Neural cell (in vitro differentiated cells): ENCODE measurements at regions not wholly inside any gene's neighbourhood (a gene's known extent, or its start where the extent isn't known, plus 50 kb on each side); places are given as distances from the start of the nearest gene placed in this dataset.

ENCODE experiments used
- H2AFZ ChIP-seq: fragments of 200-600, 300-800 bp; sonication (generic), shearing (Covaris generic); 2 replicates; pipeline ENCODE4 v1.6.0; 2014; ENCODE audit warnings: low read depth, mild to moderate bottlenecking, antibody characterized with exemption, low read length, moderate library complexity
- H3F3A ChIP-seq: fragments of 200-600 bp; shearing (Covaris generic); 2 replicates; pipeline ENCODE4 v1.6.1; 2016; ENCODE audit warnings: mild to moderate bottlenecking, moderate library complexity, mixed read lengths, antibody characterized with exemption, low read length; ENCODE audit not compliant: insufficient read depth, poor library complexity, severe bottlenecking
- H3K27ac ChIP-seq: fragments of 200-600, 300-800 bp; sonication (generic), shearing (Covaris generic); 2 replicates; pipeline ENCODE4 v1.5.1; 2014; ENCODE audit warnings: mild to moderate bottlenecking, low read length, moderate library complexity
- H3K27me3 ChIP-seq: fragments of 300-800, 200-600 bp; sonication (generic), shearing (Covaris generic); 2 replicates; pipeline ENCODE4 v1.6.0; 2014; ENCODE audit warnings: mild to moderate bottlenecking, low read depth, low read length, moderate library complexity; ENCODE audit not compliant: insufficient read depth
- H3K36me3 ChIP-seq: fragments of 300-800, 200-600 bp; sonication (generic), shearing (Covaris generic); 2 replicates; pipeline ENCODE4 v1.5.1; 2014; ENCODE audit warnings: mild to moderate bottlenecking, antibody characterized with exemption, low read length, moderate library complexity; ENCODE audit not compliant: insufficient read depth
- H3K4me2 ChIP-seq: fragments of 300-800, 200-600 bp; sonication (generic), shearing (Covaris generic); 2 replicates; pipeline ENCODE4 v1.6.0; 2014; ENCODE audit warnings: mild to moderate bottlenecking, low read length
- H3K4me3 ChIP-seq: fragments of 300-800, 200-600 bp; sonication (generic), shearing (Covaris generic); 2 replicates; pipeline ENCODE4 v1.5.1; 2014; ENCODE audit warnings: mild to moderate bottlenecking, low read length, moderate library complexity
- H3K79me2 ChIP-seq: fragments of 200-600 bp; shearing (Covaris generic); replicated peaks from 2 replicates; pipeline ENCODE4 v1.6.0; 2014; ENCODE audit warnings: mild to moderate bottlenecking, low read length, moderate library complexity; ENCODE audit not compliant: insufficient read depth
- H3K9ac ChIP-seq: fragments of 300-800, 200-600 bp; sonication (generic), shearing (Covaris generic); 2 replicates; pipeline ENCODE4 v1.6.1; 2016; ENCODE audit warnings: mild to moderate bottlenecking, low read length, mixed read lengths
- H3K9me2 ChIP-seq: fragments of 200-600 bp; shearing (Covaris generic); 2 replicates; pipeline ENCODE4 v1.6.1; 2016; ENCODE audit warnings: mild to moderate bottlenecking, low read length, mixed read lengths; ENCODE audit not compliant: insufficient read depth
- H3K9me3 ChIP-seq: fragments of 200-600, 300-800 bp; sonication (generic), shearing (Covaris generic); 2 replicates; pipeline ENCODE4 v1.6.1; 2016; ENCODE audit warnings: mild to moderate bottlenecking, mixed run types, low read length, moderate library complexity, mixed read lengths
- H4K20me1 ChIP-seq: fragments of 200-600 bp; shearing (Covaris generic); 2 replicates; pipeline ENCODE4 v1.6.1; 2016; ENCODE audit warnings: mild to moderate bottlenecking, mixed run types; ENCODE audit not compliant: insufficient read depth
- EP300 ChIP-seq: fragments of 450-650 bp; conservative IDR thresholded peaks from 2 replicates; pipeline ENCODE4 v1.6.1; 2014; ENCODE audit warnings: antibody characterized with exemption, mild to moderate bottlenecking, moderate library complexity; ENCODE audit not compliant: poor library complexity, severe bottlenecking
- EZH2 ChIP-seq: fragments of 200-600, 300-800 bp; shearing (Covaris generic), sonication (generic); IDR thresholded peaks from 2 replicates; pipeline ENCODE4 v1.6.1; 2014; ENCODE audit warnings: antibody characterized with exemption, low read length, borderline replicate concordance, mild to moderate bottlenecking; ENCODE audit not compliant: insufficient read depth, poor library complexity, severe bottlenecking
- MXI1 ChIP-seq: fragments of 450-650 bp; conservative IDR thresholded peaks from 2 replicates; pipeline ENCODE4 v1.6.1; 2014; ENCODE audit warnings: antibody characterized with exemption, mild to moderate bottlenecking; ENCODE audit not compliant: poor library complexity, severe bottlenecking
- POLR2AphosphoS5 ChIP-seq: IDR thresholded peaks from 2 replicates; pipeline ENCODE4 v1.6.1; 2012
- RAD21 ChIP-seq: fragments of 450-650 bp; conservative IDR thresholded peaks from 2 replicates; pipeline ENCODE4 v1.6.1; 2014; ENCODE audit warnings: antibody characterized with exemption, mild to moderate bottlenecking, moderate library complexity
- SMC3 ChIP-seq: fragments of 450-650 bp; conservative IDR thresholded peaks from 2 replicates; pipeline ENCODE4 v1.6.1; 2014; ENCODE audit warnings: antibody characterized with exemption, mild to moderate bottlenecking, moderate library complexity; ENCODE audit not compliant: poor library complexity
- TAF1 ChIP-seq: IDR thresholded peaks from 2 replicates; pipeline ENCODE4 v1.6.1; 2012; ENCODE audit warnings: low read depth
- TF ChIP-seq, protein P1 (sequence below): IDR thresholded peaks from 2 replicates; pipeline ENCODE4 v1.6.1; 2012; ENCODE audit warnings: borderline replicate concordance
- TF ChIP-seq, protein P2 (sequence below): fragments of 450-650 bp; IDR thresholded peaks from 2 replicates; pipeline ENCODE4 v1.5.1; 2014; ENCODE audit warnings: antibody characterized with exemption, mild to moderate bottlenecking, moderate library complexity; ENCODE audit not compliant: poor library complexity, severe bottlenecking

GRCh38 chr6:10082385-10082784 lies 332.5 kb downstream of the TFAP2A start:
- TF ChIP-seq TAF1 (no peak), EZH2 (no peak), SMC3 (no peak), RAD21 (no peak), POLR2AphosphoS5 (no peak), EP300 (no peak), MXI1 (no peak)
- TF ChIP-seq, protein P1, sequence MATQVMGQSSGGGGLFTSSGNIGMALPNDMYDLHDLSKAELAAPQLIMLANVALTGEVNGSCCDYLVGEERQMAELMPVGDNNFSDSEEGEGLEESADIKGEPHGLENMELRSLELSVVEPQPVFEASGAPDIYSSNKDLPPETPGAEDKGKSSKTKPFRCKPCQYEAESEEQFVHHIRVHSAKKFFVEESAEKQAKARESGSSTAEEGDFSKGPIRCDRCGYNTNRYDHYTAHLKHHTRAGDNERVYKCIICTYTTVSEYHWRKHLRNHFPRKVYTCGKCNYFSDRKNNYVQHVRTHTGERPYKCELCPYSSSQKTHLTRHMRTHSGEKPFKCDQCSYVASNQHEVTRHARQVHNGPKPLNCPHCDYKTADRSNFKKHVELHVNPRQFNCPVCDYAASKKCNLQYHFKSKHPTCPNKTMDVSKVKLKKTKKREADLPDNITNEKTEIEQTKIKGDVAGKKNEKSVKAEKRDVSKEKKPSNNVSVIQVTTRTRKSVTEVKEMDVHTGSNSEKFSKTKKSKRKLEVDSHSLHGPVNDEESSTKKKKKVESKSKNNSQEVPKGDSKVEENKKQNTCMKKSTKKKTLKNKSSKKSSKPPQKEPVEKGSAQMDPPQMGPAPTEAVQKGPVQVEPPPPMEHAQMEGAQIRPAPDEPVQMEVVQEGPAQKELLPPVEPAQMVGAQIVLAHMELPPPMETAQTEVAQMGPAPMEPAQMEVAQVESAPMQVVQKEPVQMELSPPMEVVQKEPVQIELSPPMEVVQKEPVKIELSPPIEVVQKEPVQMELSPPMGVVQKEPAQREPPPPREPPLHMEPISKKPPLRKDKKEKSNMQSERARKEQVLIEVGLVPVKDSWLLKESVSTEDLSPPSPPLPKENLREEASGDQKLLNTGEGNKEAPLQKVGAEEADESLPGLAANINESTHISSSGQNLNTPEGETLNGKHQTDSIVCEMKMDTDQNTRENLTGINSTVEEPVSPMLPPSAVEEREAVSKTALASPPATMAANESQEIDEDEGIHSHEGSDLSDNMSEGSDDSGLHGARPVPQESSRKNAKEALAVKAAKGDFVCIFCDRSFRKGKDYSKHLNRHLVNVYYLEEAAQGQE: no peak
- TF ChIP-seq, protein P2, sequence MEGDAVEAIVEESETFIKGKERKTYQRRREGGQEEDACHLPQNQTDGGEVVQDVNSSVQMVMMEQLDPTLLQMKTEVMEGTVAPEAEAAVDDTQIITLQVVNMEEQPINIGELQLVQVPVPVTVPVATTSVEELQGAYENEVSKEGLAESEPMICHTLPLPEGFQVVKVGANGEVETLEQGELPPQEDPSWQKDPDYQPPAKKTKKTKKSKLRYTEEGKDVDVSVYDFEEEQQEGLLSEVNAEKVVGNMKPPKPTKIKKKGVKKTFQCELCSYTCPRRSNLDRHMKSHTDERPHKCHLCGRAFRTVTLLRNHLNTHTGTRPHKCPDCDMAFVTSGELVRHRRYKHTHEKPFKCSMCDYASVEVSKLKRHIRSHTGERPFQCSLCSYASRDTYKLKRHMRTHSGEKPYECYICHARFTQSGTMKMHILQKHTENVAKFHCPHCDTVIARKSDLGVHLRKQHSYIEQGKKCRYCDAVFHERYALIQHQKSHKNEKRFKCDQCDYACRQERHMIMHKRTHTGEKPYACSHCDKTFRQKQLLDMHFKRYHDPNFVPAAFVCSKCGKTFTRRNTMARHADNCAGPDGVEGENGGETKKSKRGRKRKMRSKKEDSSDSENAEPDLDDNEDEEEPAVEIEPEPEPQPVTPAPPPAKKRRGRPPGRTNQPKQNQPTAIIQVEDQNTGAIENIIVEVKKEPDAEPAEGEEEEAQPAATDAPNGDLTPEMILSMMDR: no peak
- Histone ChIP-seq H3K4me3 (no peak overlapping the region), H3K9ac (no peak overlapping the region), H3K9me3 (no peaks in the 10 kb centered on the region), H2AFZ (no peak overlapping the region), H3K36me3 (no peaks in the 10 kb centered on the region), H3K4me2 (no peak overlapping the region), H3K79me2 (no peaks in the 10 kb centered on the region), H4K20me1 (no peaks in the 10 kb centered on the region), H3F3A (no peaks in the 10 kb centered on the region), H3K9me2 (no peaks in the 10 kb centered on the region), H3K27me3 (no peaks in the 10 kb centered on the region), H3K27ac (no peak overlapping the region)

- H2AFZ ChIP-seq: no peak overlapping the region
- no peak overlapping the region for H3K4me3 ChIP-seq
- no peak overlapping the region for H3K9ac ChIP-seq
- H3K79me2 ChIP-seq: no peaks in the 10 kb centered on the region
- no peak overlapping the region for H3K4me2 ChIP-seq
- H3K27me3 ChIP-seq: no peaks in the 10 kb centered on the region
- no peaks in the 10 kb centered on the region for H3F3A ChIP-seq
- TF ChIP-seq TAF1 (no peak), EZH2 (no peak), RAD21 (no peak), SMC3 (no peak)
- TF ChIP-seq, protein P1: no peak
- TF ChIP-seq, protein P2: no peak
- no peaks in the 10 kb centered on the region for H3K36me3 ChIP-seq
- H3K27ac ChIP-seq: no peak overlapping the region
- no peaks in the 10 kb centered on the region for H3K9me3 ChIP-seq
- H3K9me2 ChIP-seq: no peaks in the 10 kb centered on the region
- H4K20me1 ChIP-seq: no peaks in the 10 kb centered on the region
Observed at GRCh38 chr6:10081957-10082356, 332.9 kb downstream of the TFAP2A start.
